Stimulated activated CD8-positive, alpha-beta memory T cell treated with anti-CD3 and anti-CD28 coated beads, Interleukin-7, amount 100 ng/mL, for 24 hours (primary cell): ENCODE measurements at regions not wholly inside any gene's neighbourhood (a gene's known extent, or its start where the extent isn't known, plus 50 kb on each side); places are given as distances from the start of the nearest gene placed in this dataset.

Experiments used
- DNase-seq: peaks from one replicate; pipeline ENCODE4 v3.0.0-alpha.2; 2020; ENCODE audit warnings: low read depth

DNA sequence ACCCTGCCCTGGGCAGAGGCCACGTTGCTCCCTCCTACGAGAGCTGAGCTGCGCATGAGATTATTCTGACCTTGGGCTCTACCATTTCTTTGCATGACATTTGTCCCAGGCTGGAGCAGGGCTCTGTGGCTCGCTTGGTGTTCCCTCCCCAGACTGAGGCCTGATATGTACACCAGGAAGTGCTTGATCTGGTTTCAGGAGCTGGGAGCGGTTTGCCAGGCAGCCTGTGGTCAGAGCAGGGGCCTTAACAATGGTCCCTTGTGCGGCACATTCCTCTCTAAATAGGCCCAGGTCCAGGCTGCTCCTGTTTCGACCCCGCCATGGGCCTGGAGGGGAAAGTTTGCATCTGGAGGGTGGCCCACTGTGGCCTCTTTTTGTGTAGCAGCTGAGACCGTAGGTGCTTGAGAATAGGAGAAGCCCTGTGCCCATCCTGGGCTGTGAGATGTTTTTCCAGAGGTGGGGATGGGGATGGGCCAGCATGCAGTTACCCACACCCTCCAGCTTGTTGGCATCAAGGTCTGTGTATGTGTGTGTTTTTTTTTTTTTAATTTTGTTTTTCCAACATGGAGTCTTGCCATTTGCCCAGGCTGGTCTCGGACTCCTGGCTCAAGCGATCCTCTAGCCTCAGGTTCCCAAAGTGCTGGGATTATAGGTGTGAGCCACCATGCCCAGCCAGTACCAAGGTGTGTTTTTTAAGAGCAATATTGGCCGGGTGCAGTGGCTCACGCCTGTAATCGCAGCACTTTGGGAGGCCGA is 253.9 kb downstream of the SEC14L1 start:
- no peak for DNase-seq

GRCh38 chr17:77395501-77396048 is 254.8 kb downstream of the SEC14L1 start:
- no peak for DNase-seq

DNA sequence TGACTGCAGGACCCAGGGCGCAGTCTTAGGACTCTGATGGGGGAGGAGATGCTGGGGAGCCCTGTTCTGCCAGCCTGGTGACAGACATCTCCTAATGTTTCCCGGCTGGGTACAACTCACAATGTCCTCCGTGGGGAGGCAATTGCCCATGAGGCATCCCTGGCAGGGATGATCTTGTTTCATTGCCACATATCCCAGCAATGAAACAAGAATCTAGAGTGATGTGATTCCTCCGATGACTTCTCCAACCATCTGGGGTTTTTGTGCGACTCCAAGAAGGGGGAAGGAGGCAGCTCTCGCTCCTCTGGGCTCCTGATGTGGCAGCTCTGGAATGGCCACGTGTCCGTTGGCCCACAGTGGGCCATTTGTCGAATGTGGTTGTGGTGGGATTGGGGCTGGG is 255.8 kb downstream of the SEC14L1 start:
- no peak for DNase-seq

- no peak for DNase-seq
Observed at GRCh38 chr17:77398274-77398673, 257.5 kb downstream of the SEC14L1 start.

DNA sequence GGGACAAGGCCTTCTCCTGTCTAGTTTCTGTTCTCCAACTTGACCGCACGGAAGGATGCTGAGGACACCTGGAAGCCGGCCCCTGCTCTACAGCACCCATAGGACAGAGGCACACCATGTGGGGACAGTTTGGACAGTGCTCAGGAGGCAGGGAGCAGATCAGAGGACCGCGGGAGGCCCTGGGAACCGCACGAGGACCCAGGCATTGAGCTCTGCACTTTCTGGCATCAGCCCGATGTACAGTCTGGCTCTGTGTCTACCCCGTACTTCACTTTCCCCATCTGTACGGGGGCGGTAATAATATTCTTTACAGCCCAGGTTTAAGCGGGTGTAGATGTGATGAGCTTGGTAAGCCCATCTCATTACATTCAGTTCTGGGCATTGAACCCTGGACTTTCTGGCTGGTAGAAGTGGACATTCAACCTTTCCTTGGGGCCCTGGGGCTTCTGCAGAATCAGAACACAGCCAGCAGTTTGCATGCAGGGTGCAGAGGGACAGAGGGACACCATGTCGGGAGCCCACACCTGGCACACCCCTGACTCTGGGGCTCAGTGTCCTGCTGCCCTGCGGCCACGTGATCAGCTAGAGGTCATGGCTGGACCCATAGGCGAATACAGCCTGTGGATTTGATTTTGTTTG is 258.7 kb downstream of the SEC14L1 start:
- no peak for DNase-seq

DNA sequence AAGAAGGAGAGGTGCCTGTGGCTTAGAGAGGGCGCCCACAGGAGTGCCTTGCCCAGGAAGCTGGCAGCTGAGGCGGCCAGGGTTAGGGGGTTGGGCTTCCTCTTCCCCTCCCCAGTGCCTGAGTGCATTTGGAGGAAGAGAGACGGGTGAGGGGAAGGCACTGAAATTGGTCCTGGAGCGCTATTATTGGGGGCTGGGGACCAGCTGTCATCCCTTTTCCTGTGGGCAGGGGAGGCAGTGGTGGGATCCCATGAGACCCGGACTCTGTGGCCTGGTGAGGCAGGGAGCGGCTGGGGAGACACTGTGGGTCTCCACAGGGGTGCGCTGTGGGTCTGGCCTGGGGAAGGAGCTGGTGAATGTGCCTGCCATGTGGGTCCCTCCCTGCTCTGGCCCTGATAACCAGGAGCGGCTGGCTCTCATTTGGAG is 259.7 kb downstream of the SEC14L1 start:
- DNase-seq = peak; percentile 69

GRCh38 chr17:77402159-77402731 is 261.5 kb downstream of the SEC14L1 start:
- DNase-seq = no peak

DNA sequence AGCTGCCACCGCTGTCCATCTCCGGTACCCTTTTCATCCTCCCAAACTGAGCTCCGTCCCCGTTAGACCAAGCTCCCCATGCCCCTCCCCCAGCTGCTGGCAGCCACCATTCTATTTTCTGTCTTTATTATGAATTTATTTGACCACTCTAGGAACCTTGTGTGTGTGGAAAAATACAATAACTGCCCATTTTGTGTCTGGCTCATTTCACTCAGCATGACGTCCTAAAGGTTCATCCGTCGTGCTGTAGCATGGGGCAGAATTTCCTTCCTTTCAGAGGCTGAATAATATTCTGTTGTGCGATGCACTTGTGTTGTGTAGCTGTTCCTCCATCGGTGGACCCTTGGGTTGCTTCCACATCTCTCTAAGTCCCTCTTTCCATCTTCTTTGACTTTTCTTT is 263.1 kb downstream of the SEC14L1 start:
- DNase-seq = no peak

DNA sequence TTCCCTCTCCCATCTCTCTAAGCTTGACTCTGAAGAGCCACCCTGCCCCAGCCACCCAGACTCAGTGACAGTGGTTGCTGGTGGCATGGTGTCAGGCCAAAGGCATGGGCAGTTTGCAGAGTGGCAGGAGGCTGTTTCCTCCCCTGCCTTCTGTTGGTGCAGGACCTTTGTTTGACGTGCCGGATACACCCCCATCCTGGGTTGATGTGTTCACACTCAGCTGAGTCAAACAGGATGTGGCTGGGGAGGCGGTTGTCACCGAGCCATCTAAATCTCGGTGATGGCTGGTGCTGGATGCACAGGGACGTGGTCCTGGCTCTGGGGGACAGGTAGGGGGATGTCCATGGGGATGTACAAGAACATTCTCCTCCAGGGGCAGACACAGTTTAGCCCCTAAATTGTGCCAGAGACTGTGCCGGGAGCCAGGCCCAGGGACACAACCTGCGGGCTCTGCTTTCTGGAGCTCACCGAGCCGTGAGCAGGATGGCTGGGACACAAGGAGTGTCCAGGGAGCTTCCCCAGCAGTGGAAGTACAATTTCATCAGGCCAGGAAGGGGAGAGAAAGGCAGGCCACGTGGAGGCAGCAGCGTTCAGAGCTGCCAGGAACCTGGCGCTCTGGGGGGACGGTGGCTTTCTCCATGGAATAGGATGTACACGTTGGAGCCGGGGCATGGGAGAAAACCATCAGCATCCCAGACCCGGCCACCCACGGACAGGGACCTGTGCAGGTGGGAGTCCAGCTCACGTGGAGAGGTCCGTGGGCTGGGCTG is 264.2 kb downstream of the SEC14L1 start:
- DNase-seq = peak; percentile 65

DNA sequence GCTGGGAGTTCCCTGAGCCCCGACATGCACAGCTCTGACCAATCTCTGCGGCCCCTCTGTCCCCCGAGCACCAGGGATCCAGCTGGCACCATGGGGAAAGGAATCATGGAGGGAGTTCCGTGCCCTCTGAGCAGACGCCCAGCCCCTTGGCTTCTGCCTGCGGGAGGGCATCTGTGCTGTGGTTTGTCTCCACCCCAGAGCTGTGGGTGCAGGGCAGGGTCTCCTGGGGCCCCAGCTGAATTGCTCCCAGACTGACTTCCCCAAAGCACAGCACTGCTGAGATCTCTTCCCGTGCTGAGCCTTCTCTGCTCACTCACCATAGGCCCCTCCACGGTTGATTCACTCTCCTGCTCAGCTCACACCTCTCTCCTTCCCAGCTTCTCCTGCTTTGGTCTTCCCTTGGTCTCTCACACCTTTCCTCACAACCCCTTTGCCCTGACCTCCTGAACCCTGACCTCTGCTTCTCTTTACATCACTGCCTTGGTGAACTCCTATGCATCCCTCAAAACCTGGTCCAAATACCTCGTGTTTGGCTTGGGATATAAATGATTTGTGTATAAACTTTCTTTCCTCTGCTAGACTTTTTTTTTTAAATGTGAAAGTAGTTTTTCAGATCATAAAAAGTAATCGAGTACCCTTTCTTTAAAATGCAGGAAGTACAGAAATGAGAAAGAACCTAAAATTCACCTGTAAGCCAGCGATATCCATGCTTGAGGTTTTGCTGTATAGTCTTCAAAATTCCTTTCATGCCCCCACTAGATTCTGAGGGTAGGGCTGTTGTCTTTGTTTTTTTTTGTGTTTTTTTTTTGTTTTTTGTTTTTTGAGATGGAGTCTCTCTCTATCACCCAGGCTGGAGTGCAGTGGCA is 265.3 kb downstream of the SEC14L1 start:
- DNase-seq = no peak

- DNase-seq = no peak
Observed at GRCh38 chr17:77407321-77408277, 266.8 kb downstream of the SEC14L1 start.

DNA sequence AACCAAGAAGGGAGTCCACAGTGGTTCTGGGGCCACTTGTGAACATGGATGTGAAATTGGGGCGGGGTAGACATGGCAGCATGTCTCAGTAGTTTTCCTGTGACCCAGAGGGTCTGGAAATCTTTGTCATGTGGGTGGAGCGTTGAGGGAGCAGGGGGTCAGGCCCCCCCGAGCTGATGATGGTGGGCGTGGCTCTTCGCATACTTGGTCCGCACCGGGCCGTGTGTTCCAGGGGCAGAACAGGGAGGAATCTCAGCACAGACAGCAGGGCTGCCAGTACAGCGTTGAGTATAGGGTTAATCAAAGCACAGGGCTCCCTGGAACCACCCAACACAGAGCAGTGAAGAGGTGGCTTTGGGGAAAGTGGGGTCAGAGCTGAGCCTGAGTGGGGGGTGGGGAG is 267.5 kb downstream of the SEC14L1 start:
- no peak for DNase-seq

DNA sequence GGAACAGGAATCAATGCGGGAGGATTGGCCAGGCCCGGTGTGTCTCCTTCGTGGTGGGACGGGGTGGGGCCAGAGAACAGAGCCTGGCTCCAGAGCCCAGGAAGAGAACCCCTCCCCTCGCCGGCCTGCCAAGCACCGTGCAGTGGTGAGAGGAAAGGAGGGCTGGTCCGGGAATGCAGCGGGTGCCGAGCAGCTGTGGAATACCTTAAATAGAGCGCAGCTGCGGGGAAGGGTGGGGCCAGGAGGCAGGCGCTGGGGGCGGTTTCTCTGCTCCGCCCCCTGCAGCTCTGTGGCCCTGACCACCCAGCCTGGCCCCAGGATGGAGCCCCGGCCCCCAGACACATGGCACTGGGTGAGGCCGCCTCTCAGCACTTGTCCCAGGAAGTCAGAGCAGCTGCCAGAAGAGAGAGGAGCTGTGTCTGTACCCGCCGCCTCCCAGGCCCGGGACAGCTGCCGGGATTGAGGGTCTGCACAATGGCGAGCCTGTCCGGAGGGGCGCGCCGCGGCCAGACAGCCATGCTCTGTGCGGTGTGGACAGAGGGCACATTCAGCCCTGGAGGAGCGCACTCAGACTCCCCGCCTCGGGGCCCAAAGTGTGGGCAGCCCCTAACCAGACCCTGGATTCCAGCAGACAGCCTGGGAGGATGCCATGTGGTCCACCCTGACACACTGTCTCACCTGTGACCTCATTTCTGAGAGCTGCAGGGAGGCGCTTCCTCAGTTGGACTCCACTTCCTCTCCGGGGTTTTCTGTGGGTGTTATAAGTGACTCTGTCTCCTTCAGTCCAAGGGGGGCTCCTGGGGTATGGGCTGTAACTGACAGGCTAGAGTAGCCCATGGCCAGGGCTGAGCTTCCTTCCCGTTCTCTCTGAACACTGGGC is 268.8 kb downstream of the SEC14L1 start:
- DNase-seq = no peak

- no peak for DNase-seq
Observed at GRCh38 chr17:77410470-77410869, 269.7 kb downstream of the SEC14L1 start.

GRCh38 chr17:77414811-77415400 is 274.1 kb downstream of the SEC14L1 start:
- no peak for DNase-seq

GRCh38 chr17:77416105-77416713 is 275.4 kb downstream of the SEC14L1 start:
- DNase-seq = no peak

- no peak for DNase-seq
Observed at GRCh38 chr17:77417575-77417974, 276.8 kb downstream of the SEC14L1 start.

DNA sequence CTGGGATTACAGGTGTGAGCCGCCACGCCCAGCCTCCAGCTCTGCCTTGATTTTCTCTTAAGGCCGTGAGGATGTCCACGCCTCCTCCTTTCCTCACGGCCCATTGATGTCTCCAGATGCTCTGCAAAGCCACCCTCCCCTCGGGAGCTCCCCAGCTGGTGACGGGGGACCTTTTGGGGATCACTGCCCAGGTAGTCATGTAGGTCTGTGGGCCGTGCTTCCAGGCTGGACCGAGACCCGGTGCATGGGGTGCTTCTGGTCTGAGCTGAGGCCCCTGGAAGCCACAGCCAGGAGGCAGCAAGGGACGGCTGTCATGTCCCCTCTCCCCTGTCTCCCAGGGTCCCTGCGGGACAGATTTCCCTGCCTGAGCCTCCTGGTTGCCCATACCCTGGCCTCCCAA is 277.8 kb downstream of the SEC14L1 start:
- DNase-seq = no peak
